RWPE2 (cell line): ENCODE measurements at regions not wholly inside any gene's neighbourhood (a gene's known extent, or its start where the extent isn't known, plus 50 kb on each side); places are given as distances from the start of the nearest gene placed in this dataset.
A peak's percentile ranks its signal among the peaks of the same experiment; 100 is the strongest.

Experiments used
- ATAC-seq: fragments of 200-7000 bp; cut with Tn5 transposase; 3 replicates; pipeline ENCODE4 v1.9.1; 2021; ENCODE audit warnings: low read depth
- DNase-seq: peaks from one replicate; pipeline ENCODE4 v3.0.0-alpha.2; 2020; ENCODE audit warnings: low spot score
- H3K27ac ChIP-seq: fragments of 450-650 bp; 2 replicates; pipeline ENCODE4 v1.5.1; 2017; ENCODE audit warnings: mild to moderate bottlenecking; ENCODE audit not compliant: poor library complexity, severe bottlenecking
- H3K27me3 ChIP-seq: fragments of 250-450 bp; sonication (Bioruptor Pico); 2 replicates; pipeline ENCODE4 v1.5.1; 2021; ENCODE audit warnings: mild to moderate bottlenecking, moderate library complexity; ENCODE audit not compliant: insufficient read depth, poor library complexity, severe bottlenecking
- H3K36me3 ChIP-seq: fragments of 250-450 bp; sonication (Bioruptor Pico); 2 replicates; pipeline ENCODE4 v1.5.1; 2020; ENCODE audit warnings: low read depth, mild to moderate bottlenecking, moderate library complexity
- H3K4me1 ChIP-seq: fragments of 250-450 bp; sonication (Bioruptor Pico); 2 replicates; pipeline ENCODE4 v1.5.1; 2021; ENCODE audit warnings: mild to moderate bottlenecking, moderate library complexity; ENCODE audit not compliant: insufficient read depth, poor library complexity, severe bottlenecking
- H3K4me3 ChIP-seq: fragments of 250-450 bp; sonication (Bioruptor Pico); 2 replicates; pipeline ENCODE4 v1.5.1; 2021; ENCODE audit warnings: mild to moderate bottlenecking, moderate library complexity; ENCODE audit not compliant: severe bottlenecking
- H3K9me3 ChIP-seq: fragments of 250-450 bp; sonication (Bioruptor Pico); 2 replicates; pipeline ENCODE4 v1.5.1; 2021; ENCODE audit warnings: mild to moderate bottlenecking, moderate library complexity; ENCODE audit not compliant: severe bottlenecking
- TF ChIP-seq, protein P1 (sequence below): fragments of 450-650 bp; IDR thresholded peaks from one replicate; pipeline ENCODE4 v1.5.1; 2017; ENCODE audit warnings: mild to moderate bottlenecking, moderate library complexity; ENCODE audit not compliant: poor library complexity, severe bottlenecking

DNA sequence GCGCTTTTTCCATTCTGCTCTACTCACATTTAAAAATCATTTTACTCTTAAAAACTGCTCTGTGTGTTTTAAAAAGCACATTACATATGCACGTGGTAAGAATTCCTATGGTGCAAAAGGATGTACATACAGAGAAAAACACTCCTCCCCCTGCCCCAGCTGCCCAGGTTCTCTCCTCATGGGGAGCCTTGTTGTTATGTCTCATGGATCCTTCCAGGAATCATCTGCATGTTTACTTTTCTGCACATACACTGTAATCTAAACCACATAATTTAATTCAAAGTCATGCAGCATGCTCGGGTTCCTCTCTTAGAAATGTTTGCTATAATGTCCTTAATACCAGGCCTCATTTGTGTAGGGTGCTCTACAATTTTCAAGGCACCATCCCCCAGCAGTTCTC is 243.3 kb downstream of the LOXHD1 start:
- DNase-seq = no peak

GRCh38 chr18:46414863-46415262 is 242.2 kb downstream of the LOXHD1 start:
- H3K27me3 ChIP-seq = no peaks in the 10 kb centered on the region
- no peaks in the 10 kb centered on the region for H3K9me3 ChIP-seq
- no peak overlapping the region for H3K27ac ChIP-seq
- peaks cover 2% of the 10 kb centered on the region for H3K4me1 ChIP-seq
- H3K4me3 ChIP-seq = no peak overlapping the region
- H3K36me3 ChIP-seq = no peaks in the 10 kb centered on the region
- TF ChIP-seq, protein P1, sequence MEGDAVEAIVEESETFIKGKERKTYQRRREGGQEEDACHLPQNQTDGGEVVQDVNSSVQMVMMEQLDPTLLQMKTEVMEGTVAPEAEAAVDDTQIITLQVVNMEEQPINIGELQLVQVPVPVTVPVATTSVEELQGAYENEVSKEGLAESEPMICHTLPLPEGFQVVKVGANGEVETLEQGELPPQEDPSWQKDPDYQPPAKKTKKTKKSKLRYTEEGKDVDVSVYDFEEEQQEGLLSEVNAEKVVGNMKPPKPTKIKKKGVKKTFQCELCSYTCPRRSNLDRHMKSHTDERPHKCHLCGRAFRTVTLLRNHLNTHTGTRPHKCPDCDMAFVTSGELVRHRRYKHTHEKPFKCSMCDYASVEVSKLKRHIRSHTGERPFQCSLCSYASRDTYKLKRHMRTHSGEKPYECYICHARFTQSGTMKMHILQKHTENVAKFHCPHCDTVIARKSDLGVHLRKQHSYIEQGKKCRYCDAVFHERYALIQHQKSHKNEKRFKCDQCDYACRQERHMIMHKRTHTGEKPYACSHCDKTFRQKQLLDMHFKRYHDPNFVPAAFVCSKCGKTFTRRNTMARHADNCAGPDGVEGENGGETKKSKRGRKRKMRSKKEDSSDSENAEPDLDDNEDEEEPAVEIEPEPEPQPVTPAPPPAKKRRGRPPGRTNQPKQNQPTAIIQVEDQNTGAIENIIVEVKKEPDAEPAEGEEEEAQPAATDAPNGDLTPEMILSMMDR = no peak
- ATAC-seq = no peak
- no peak for DNase-seq

More for the DNA sequence above, 243.3 kb downstream of the LOXHD1 start:
- Histone ChIP-seq H3K4me1 (peaks cover 2% of the 10 kb centered on the region), H3K9me3 (no peaks in the 10 kb centered on the region), H3K4me3 (no peak overlapping the region), H3K36me3 (no peaks in the 10 kb centered on the region), H3K27me3 (no peaks in the 10 kb centered on the region), H3K27ac (no peak overlapping the region)
- ATAC-seq = no peak
- TF ChIP-seq, protein P1 = no peak

DNA sequence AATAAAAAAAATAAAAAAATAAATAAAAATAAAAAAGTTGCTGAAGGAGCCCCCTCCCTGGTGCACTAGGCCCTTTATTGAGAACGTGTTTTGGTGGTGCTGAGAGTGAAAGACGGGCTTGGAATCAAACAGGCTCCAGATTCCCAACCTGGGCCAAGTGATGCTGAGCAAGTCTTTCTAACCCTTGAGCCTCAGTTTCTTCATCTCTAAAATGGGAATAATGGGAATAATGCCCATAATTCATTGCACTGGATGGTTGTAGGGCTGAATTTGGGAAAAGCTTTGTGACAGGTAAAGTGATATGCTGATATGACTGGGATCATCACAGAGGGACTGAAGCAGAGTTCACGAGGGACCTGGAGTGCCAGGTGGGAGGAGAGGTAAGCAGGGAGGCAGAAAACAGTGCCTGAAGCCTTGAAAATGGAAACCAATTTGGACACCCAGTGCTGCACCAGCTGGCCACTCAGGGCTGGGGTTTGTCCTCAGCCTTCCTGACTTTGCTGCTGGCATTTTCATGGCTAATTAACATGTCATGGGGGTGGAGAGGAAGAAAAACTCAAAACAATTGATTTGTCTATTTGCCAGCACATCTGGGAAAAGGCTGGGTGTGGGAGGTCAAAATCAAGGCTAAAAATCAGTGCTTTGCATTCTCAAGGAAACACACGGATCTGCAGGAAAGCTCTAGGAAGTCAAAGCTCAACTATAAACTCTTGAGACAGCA is 241.3 kb downstream of the LOXHD1 start:
- no peak overlapping the region for H3K27ac ChIP-seq
- H3K36me3 ChIP-seq = no peaks in the 10 kb centered on the region
- H3K4me3 ChIP-seq = no peak overlapping the region
- peaks cover 2% of the 10 kb centered on the region for H3K4me1 ChIP-seq
- H3K9me3 ChIP-seq = no peaks in the 10 kb centered on the region
- no peak for ATAC-seq
- TF ChIP-seq, protein P1 = no peak
- H3K27me3 ChIP-seq = no peaks in the 10 kb centered on the region
- no peak for DNase-seq

DNA sequence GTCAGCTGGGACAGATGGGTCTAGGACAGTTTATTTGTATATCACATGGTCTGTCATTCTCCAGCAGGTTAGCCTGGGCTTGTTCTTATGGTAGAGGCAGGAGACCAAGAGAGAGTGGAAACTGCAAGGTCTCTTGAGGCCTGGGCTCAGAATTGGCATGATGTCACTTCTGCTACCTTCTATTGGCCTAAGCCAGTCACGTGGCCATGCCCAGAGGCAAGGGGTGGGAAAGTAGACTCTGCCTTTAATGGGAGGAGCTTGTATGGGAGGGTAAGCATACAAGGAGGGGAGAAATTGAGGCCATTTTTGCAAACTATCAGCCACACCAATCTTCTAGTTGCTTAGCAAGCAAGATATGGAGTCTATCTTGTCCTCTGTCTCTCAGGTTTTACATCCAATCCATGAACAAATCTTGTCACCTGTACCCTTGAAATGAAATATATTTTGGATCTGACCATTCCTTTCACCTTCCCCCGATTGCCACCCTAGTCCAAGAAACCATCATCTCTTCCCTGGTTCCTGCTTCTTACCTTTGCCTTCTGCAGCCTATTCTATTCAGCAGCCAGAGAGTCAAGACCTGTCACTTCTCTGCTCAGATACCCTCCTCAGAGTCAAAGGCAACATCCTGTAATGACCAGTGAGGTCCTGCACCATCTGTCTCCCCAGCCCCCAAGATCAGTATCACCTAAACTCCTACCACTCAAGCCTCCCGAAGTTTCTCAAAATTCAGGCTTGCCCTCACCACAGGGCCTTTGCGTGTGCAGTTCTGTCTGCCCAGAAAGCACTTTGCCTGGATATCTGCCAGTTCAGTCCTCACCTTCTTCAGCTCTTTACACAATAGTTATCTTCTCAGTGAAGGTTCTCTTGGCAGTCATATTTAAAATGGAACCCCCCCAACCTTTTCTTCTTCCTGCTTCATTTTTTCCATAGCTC is 240.0 kb downstream of the LOXHD1 start:
- Histone ChIP-seq H3K36me3 (no peaks in the 10 kb centered on the region), H3K9me3 (no peaks in the 10 kb centered on the region), H3K4me3 (no peak overlapping the region), H3K4me1 (peaks cover 2% of the 10 kb centered on the region), H3K27ac (no peak overlapping the region), H3K27me3 (no peaks in the 10 kb centered on the region)
- DNase-seq (no peak), ATAC-seq (peak; percentile 39; the same call in 2 of the 3 replicates)
- TF ChIP-seq, protein P1 = no peak
